Fibroblast of lung (primary cell): ENCODE measurements at regions not wholly inside any gene's neighbourhood (a gene's known extent, or its start where the extent isn't known, plus 50 kb on each side); places are given as distances from the start of the nearest gene placed in this dataset.

ENCODE experiments used
- DNase-seq, 2 donors: peaks; one replicate each; pipeline versions ENCODE4 v3.0.0 to v3.0.0-alpha.2; 2010; ENCODE audit warnings: low read depth in 2 of 2
- H2AFZ ChIP-seq: 2 replicates; pipeline ENCODE4 v1.5.1; 2012; ENCODE audit warnings: low read length, control low read depth, inconsistent platforms
- H3K27ac ChIP-seq: 2 replicates; pipeline ENCODE4 v1.5.1; 2011; ENCODE audit warnings: low read length, control low read depth; ENCODE audit not compliant: insufficient read depth
- H3K27me3 ChIP-seq: 2 replicates; pipeline ENCODE4 v1.5.1; 2011; ENCODE audit warnings: mild to moderate bottlenecking, low read length; ENCODE audit not compliant: control insufficient read depth, insufficient read depth
- H3K36me3 ChIP-seq: 2 replicates; pipeline ENCODE4 v1.5.1; 2011; ENCODE audit warnings: low read length; ENCODE audit not compliant: control insufficient read depth, insufficient read depth
- H3K4me1 ChIP-seq: 2 replicates; pipeline ENCODE4 v1.5.1; 2011; ENCODE audit warnings: low read length; ENCODE audit not compliant: control insufficient read depth, insufficient read depth; ENCODE audit errors: extremely low read depth
- H3K4me2 ChIP-seq: 2 replicates; pipeline ENCODE4 v1.5.1; 2011; ENCODE audit warnings: low read length, control low read depth; ENCODE audit not compliant: insufficient read depth; ENCODE audit errors: extremely low read depth
- H3K4me3 ChIP-seq, 4 experiments: fragments of 200-600 bp in 1 of 4; sonication (generic) in 1 of 4; replicated peaks in 1 of 4; 2 replicates each; pipeline ENCODE4 v1.5.1; 2011 to 2016; ENCODE audit warnings: low read length in 4 of 4, low read depth in 3 of 4, mild to moderate bottlenecking in 3 of 4, control low read depth in 2 of 4, inconsistent platforms in 1 of 4, mixed read lengths in 1 of 4; ENCODE audit not compliant: insufficient read depth in 1 of 4; ENCODE audit errors: control extremely low read depth in 1 of 4
- H3K79me2 ChIP-seq: 2 replicates; pipeline ENCODE4 v1.5.1; 2012; ENCODE audit warnings: mild to moderate bottlenecking, low read length, inconsistent platforms; ENCODE audit not compliant: control insufficient read depth, insufficient read depth
- H3K9ac ChIP-seq: 2 replicates; pipeline ENCODE4 v1.5.1; 2011; ENCODE audit warnings: mild to moderate bottlenecking, low read length, control low read depth; ENCODE audit not compliant: insufficient read depth
- H3K9me3 ChIP-seq: 2 replicates; pipeline ENCODE4 v1.5.1; 2012; ENCODE audit warnings: low read depth, low read length; ENCODE audit not compliant: control insufficient read depth, insufficient read depth
- H4K20me1 ChIP-seq: 2 replicates; pipeline ENCODE4 v1.5.1; 2011; ENCODE audit warnings: low read length; ENCODE audit not compliant: control insufficient read depth, insufficient read depth; ENCODE audit errors: extremely low read depth
- CTCF ChIP-seq, 2 donors: IDR thresholded peaks in 1 of 2; conservative IDR thresholded peaks in 1 of 2; 1 replicate in 1 of 2; 2 replicates in 1 of 2; pipeline ENCODE4 v1.5.1; 2011 to 2012; ENCODE audit warnings: low read length in 2 of 2, control low read depth in 1 of 2, inconsistent platforms in 1 of 2, low read depth in 1 of 2, mild to moderate bottlenecking in 1 of 2
- EZH2 ChIP-seq: IDR thresholded peaks from 2 replicates; pipeline ENCODE4 v1.5.1; 2012; ENCODE audit warnings: low read length, control low read depth, mild to moderate bottlenecking; ENCODE audit errors: missing control alignments

- Histone ChIP-seq H3K9me3 (no peaks in the 10 kb centered on the region), H3K79me2 (no peaks in the 10 kb centered on the region)
These were observed 1376.4 kb downstream of the TBC1D22A start for GRCh38 chr22:48138855-48139254.

DNA sequence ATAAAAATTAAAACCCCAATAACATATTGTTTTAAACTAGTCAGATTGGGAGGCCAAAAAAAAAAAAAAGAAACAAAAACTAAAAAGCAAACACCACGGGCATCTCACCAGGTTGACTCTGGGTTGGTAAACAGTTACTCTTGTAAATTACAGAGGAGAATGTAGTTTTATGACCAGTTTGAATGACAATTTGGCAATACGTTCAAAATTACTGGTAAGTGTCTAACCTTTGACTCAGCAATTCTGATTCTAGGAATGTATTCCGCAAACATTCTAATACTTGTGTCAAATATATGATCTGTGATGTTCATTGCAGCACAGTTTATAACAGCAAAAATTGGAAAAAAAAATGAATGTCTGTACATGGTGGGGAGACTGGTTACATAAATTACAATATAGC lies 1376.0 kb downstream of the TBC1D22A start:
- no peak for DNase-seq
- Histone ChIP-seq H3K79me2 (no peaks in the 10 kb centered on the region), H3K9me3 (no peaks in the 10 kb centered on the region), H2AFZ (no peak overlapping the region), H4K20me1 (no peaks in the 10 kb centered on the region), H3K27ac (no peak overlapping the region), H3K9ac (no peak overlapping the region), H3K4me2 (no peak overlapping the region), H3K4me1 (no peaks in the 10 kb centered on the region), H3K27me3 (no peaks in the 10 kb centered on the region), H3K36me3 (no peaks in the 10 kb centered on the region), H3K4me3 (no peak overlapping the region)
- TF ChIP-seq EZH2 (no peak), CTCF (conservative IDR thresholded peaks at IDR 0.05 in 1 of 2, IDR thresholded peaks at IDR 0.05 in 1 of 2; ENCODE audit: low read depth in 1 of 2, low read length in 2 of 2) (no peak)

More at GRCh38 chr22:48138855-48139254, 1376.4 kb downstream of the TBC1D22A start:
- TF ChIP-seq EZH2, result no peak
- TF ChIP-seq CTCF (conservative IDR thresholded peaks at IDR 0.05 in 1 of 2, IDR thresholded peaks at IDR 0.05 in 1 of 2; ENCODE audit: low read depth in 1 of 2, low read length in 2 of 2), result no peak
- H4K20me1 ChIP-seq, result no peaks in the 10 kb centered on the region
- no peak overlapping the region for H3K9ac ChIP-seq
- no peaks in the 10 kb centered on the region for H3K4me1 ChIP-seq
- no peak for DNase-seq
- no peak overlapping the region for H3K4me3 ChIP-seq
- H2AFZ ChIP-seq, result no peak overlapping the region
- no peak overlapping the region for H3K4me2 ChIP-seq
- H3K27ac ChIP-seq, result no peak overlapping the region
- no peaks in the 10 kb centered on the region for H3K27me3 ChIP-seq
- H3K36me3 ChIP-seq, result no peaks in the 10 kb centered on the region

DNA sequence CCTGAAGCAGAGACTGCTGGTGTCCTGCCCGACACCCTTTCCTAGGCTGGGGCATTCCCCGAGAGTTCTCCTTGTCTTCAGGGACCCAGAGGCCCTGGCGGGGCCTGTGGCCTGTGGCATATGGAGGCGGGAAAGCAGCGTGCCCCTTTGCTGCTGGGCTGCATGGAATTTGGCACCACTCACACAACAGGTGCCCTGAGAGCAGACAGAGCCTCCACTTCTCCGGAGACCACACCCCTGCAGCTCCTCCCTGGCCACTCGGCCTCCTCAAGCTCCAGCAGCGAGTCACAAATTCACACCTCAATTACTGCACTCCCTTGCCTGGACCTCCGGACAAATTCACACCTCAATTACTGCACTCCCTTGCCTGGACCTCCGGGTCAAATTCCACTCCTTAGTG lies 1375.2 kb downstream of the TBC1D22A start:
- no peak overlapping the region for H3K4me2 ChIP-seq
- H3K9me3 ChIP-seq, result no peaks in the 10 kb centered on the region
- H3K36me3 ChIP-seq, result no peaks in the 10 kb centered on the region
- H3K27me3 ChIP-seq, result no peaks in the 10 kb centered on the region
- no peak overlapping the region for H3K27ac ChIP-seq
- H3K79me2 ChIP-seq, result no peaks in the 10 kb centered on the region
- H4K20me1 ChIP-seq, result no peaks in the 10 kb centered on the region
- no peak overlapping the region for H3K4me3 ChIP-seq
- TF ChIP-seq CTCF (conservative IDR thresholded peaks at IDR 0.05 in 1 of 2, IDR thresholded peaks at IDR 0.05 in 1 of 2; ENCODE audit: low read depth in 1 of 2, low read length in 2 of 2) (no peak), EZH2 (no peak)
- no peak for DNase-seq
- H3K9ac ChIP-seq, result no peak overlapping the region
- no peak overlapping the region for H2AFZ ChIP-seq
- H3K4me1 ChIP-seq, result no peaks in the 10 kb centered on the region
